ENCODE measurements at regions not wholly inside any gene's neighbourhood (a gene's known extent, or its start where the extent isn't known, plus 50 kb on each side); places are given as distances from the start of the nearest gene placed in this dataset.

- DNase-seq, result no peak
Measured at GRCh38 chr1:38375035-38375434, 328.4 kb upstream of the POU3F1 start.

DNA sequence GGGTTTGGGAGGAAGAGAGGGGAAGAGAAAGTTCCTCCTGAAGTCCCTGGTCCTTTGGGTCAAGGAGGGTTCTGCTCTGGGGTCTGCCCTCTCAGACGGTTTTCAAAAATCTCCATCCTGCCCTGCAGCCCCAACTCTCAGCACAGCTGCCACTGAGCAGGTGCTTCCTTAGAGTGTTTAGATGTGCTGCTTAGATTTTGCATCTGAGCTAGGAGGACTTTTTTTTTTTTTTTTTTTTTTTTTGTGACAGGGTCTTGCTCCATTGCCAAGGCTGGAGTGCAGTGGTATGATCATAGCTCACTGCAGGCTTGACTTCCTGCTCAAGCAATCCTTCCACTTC is 324.9 kb upstream of the POU3F1 start:
- DNase-seq, result no peak

DNA sequence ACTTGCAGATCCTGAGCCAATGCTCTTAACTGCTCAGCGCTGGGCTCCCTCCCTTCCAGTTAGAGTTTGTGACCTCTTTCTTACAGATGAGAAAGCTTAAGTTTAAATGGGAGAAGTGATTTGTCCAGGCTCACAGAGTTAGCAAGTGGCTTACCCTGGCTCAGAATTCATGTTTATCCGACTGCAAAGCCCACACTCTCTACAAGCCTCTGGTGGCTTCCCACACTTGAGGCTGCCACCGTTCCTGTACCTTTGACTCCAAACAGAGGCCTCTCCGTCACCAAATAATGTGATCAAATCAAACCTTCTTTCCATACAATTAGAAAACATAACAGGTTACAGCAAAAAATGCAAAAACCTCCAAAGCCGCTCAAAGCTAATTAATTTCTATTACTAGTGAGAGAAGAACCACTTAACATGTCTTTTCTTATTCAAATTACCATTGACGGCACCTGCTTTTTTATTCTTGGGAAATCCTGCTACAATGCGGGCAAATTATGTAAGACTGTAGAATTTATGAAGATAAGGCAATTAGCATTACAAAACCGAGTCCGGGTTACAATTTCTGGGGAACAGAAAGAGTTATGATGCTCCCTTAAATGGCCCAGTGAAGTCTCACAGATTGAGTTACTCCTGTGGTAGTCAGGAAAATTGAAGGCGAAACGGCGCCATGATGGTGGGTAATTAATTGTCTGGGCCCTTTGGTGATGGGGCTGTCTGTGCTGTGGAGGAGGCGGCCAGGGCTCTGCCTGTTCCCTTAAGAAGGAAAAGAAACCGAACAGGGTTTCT is 324.3 kb upstream of the POU3F1 start:
- DNase-seq, result no peak

DNA sequence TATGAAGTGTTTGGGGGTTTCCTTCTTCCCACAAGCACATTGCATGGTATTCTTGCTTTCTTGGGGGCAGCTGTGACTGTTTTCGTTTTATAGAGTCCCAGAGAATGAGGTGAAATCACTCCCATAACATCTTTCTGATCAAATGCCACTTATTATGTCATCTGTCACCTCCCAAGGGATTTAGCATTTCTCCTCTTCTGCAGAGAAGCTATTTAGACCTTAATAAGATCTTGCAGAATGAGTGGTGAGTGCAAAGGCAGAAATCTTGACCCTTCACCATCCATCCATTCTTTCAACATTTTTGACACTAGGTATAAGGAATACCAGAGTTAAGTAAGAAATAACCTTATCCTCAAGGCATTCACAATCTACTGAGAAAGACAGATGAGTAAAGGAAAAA is 318.6 kb upstream of the POU3F1 start:
- DNase-seq, result no peak

GRCh38 chr1:38361566-38361965 is 315.0 kb upstream of the POU3F1 start:
- no peak for DNase-seq

GRCh38 chr1:38360807-38361206 is 314.2 kb upstream of the POU3F1 start:
- no peak for DNase-seq

DNA sequence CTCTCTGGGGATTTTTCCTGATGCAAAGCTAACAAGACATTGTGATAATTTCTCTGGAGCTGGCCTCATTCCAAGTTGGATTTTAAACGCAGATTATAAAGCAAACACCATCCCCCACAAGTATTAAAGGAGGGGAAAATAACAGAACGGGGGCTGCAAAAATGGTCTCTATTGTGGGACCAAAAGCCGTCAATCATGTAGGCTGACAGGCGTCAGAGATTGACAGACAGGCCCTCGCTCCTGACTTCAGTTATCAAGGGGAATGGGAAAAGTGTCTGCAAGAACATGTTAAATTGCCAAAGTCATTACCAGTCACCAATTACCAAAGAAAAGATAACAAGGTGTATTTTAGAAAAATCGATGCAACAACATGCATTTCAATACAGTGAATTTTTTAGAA is 307.4 kb upstream of the POU3F1 start:
- no peak for DNase-seq

DNA sequence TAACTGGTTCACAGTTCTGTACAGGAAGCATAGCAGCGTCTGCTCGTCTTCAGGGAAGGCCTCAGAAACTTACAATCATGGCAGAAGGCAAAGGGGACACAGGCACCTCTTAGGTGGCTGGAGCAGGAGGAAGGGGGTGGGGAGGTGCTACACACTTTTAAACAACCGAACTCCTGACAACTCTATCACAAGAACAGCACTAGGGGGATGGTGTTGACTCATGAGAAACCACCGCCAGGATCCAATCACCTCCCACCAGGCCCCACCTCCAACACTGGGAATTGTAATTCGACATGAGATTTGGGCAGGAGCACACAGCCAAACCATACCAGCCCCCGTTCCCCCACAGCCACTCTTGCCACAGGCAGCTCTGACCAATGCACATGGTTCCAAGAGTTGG is 306.3 kb upstream of the POU3F1 start:
- DNase-seq, result no peak

DNA sequence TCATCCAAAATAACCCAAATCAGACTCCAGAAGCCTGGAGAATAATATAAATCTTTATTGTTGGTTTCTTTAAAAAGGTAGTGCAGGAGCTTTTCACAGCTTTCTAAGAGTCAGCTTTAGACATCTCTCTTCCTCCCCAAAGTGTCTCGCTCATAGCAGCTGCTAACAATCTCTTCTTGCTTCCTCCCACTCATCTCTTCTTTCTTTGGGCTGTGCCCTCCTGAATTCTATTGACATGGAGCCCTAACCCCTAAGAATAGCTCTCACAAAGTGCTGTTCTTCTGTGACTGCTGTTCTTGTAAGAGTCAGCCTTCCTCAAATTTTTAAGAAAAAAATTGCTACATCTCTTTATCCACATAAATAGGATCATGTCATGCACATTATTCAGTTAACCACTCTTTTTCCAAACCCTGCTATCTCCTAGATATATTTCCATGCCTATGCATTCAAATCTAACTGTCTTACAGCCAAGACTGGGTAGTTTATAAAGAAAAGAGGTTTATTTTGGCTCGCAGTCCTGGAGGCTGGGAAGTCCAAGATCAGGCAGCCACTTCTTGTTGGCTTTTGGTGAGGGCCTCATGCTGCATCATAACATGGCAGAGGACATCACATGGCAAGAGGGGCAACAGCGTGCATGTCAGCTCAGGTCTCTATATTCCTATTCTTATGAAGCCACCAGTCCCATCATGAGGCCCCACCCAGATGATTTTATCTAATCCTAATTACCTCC is 301.0 kb upstream of the POU3F1 start:
- DNase-seq, result no peak

- DNase-seq, result no peak
Measured at GRCh38 chr1:38344716-38345115, 298.1 kb upstream of the POU3F1 start.

DNA sequence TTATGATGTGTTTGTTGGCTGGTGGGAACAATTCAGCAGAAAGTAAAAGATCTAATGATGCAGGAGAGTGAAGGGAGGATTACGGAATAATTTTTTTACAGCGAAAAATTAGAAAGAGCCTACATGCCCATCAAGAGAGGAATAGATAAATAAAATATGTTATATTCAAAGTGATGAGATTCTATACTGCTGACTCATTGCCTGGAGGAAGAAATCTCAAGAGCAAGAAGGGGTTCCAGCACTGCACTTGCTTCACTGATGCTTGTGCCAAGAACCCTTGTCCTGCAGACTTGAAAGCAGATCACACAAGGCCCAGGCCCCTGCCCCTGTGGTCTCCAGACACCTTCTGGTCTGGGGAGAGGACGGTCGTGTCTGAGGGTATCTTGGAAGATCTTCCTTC is 295.1 kb upstream of the POU3F1 start:
- no peak for DNase-seq

GRCh38 chr1:38340409-38340808 is 293.8 kb upstream of the POU3F1 start:
- no peak for DNase-seq

DNA sequence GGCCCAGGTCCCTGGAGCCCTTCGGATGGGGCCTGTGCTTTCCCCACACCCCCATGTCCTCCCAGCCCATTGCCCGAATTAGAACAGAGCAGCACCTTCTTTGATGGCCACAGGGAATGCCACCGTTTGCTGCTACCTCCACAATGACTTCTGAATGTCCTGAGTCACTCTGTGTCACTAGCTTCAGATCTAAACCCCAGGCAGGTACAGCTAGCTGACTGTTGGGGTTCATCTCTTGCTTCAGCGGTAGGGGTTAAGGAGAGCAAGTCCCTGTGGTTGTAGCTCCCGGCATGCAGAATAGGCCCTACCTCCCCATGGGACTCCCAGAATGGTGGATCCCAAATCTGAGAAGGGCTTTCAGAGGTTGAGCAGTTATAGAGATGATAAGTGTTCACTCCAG is 291.1 kb upstream of the POU3F1 start:
- no peak for DNase-seq

- DNase-seq, result no peak
Measured at GRCh38 chr1:38336961-38337360, 290.4 kb upstream of the POU3F1 start.

DNA sequence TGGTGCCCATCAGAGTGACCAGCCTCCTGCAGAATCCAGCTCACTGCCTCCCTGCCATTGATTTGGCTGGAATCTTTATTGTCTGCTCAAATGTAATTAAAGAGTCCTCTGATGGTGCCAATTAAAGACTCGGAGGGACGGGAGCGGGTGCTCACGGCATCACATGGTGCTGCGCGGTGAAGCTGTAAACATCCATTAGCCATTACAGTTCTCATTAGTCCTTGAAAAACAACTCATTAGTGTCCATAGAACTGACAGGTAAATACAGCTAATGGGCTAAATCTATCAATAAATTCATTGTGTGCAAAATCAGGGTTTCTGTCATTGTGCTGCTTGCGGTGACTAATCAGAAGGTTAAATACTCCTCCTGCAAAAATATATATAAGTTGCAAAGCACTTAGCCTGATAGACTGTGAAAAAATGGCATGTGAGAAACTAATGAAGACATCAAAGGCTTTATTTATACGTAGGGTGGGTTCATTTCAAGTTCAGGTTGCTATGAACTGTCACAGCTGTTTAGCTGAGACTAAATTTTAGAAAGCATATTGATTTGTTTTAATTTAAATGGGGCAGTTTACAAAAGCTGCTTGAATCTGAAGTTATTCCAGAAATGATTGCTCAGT is 289.8 kb upstream of the POU3F1 start:
- no peak for DNase-seq

DNA sequence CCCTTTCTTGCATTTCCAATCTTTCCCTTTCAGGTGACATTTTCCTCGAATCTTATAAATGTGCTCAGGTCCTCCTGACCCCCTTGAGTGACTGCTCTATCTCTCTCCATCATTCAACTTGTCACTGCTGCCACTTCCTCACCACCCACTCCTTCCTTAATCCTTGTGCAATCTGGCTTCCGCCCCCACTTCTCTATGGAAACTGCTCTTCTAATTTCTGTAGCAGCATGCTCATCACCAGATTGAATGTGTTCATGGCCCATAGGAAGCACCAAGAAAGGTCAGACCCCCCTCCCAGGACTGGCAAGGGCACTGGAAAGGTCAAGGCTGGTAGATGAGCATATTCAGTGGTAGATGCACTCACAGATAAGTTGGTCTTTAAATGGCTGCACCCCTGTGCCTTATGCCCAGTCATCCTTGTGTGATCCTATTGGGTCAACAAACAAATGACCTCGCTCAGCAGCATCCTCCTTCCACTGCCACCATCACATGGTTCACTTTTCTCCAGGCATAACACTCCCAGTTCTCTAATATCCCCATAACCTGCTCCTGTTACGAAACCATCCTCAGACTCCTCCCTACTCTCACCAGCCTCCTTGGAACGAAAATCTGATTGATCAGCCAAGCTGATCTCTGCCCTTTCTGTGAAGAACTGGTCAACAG is 288.5 kb upstream of the POU3F1 start:
- no peak for DNase-seq

DNA sequence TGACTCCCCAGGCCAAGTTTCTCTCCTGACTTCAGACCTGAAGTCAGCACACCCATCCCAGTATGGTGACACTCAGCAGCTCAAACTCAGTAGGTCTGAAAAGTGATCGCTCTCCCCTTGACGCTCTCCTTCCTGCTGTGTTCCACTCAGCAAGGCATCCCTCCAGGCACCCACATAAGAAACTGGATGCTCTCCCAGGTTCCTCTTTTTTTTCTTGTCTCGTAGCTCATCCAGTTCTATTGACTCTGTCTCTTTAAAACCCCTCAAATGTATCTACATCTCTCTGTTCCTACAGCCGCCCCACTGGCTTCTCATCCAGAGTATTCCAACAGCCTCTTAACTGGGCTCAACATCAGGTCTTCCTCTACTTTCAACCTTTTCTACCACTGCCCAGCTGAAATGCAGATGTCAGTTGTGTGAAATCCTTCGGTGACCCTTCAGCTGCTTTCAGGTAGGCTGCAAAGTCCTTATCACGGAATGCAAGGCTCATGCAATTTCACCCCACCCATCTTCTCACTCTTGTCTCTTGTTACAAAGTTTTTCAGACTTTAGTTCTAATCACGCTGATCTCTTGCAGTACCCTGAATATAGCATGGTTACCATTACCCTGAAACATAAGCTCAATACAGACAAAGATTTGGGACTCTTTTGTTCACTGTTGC is 286.2 kb upstream of the POU3F1 start:
- no peak for DNase-seq

- DNase-seq, result no peak
Measured at GRCh38 chr1:38331496-38332210, 285.1 kb upstream of the POU3F1 start.

- no peak for DNase-seq
Measured at GRCh38 chr1:38330799-38331198, 284.2 kb upstream of the POU3F1 start.

GRCh38 chr1:38329644-38330043 is 283.1 kb upstream of the POU3F1 start:
- DNase-seq, result no peak

GRCh38 chr1:38328278-38329035 is 281.9 kb upstream of the POU3F1 start:
- DNase-seq, result no peak

DNA sequence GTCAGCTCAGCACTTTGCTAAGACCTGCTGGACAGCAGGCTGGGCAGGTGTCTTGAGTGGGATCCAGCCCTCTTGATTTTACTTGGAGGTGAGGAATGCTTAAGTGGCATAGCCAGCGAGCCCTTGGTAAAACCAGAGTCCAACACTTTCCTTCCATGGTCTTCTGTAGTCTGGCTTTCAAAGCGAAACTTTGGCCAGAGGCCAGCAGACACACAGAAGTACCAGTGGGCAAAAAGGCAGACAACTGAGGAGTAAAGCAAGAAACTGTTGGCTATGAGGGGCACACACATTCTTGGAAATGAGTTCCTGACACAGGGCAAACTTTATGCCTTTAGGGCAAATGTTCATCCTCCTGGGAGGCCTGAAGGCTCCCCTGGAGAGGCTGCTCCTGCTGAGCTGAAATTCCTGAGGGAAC is 281.0 kb upstream of the POU3F1 start:
- peak; percentile 10 for DNase-seq

Measured in midbrain (tissue), 1 donor.